ENCODE measurements at regions not wholly inside any gene's neighbourhood (a gene's known extent, or its start where the extent isn't known, plus 50 kb on each side); places are given as distances from the start of the nearest gene placed in this dataset.

DNA sequence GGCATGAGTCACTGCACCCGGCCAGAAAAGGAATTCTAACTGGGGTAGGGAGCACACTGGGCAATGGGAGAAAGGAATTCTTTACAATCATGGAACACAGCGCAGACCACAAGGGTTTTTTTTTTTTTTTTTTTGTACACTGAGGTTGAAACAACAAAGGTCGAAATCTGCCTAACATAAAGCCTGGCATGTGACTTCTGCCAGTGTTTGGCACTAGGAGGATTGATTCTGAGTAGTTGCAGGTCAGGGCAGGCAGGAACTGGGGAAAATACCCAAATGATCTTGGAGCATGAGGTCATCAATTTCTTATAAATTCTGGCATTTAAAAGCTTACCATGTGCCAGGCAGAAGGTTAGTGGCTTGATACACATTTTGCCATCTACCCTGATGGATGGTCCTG lies 202.0 kb upstream of the SNX19 start:
- Mint-ChIP-seq H3K27ac (no peak overlapping the region), H3K27me3 (no peaks in the 10 kb centered on the region), H3K4me3 (no peak overlapping the region), H3K9me3 (no peaks in the 10 kb centered on the region), H3K4me1 (ENCODE audit: low read depth) (no peaks in the 10 kb centered on the region), H3K36me3 (ENCODE audit: low read depth) (no peaks in the 10 kb centered on the region)
- intact Hi-C loops (cut with micrococcal nuclease): no loop called here

DNA sequence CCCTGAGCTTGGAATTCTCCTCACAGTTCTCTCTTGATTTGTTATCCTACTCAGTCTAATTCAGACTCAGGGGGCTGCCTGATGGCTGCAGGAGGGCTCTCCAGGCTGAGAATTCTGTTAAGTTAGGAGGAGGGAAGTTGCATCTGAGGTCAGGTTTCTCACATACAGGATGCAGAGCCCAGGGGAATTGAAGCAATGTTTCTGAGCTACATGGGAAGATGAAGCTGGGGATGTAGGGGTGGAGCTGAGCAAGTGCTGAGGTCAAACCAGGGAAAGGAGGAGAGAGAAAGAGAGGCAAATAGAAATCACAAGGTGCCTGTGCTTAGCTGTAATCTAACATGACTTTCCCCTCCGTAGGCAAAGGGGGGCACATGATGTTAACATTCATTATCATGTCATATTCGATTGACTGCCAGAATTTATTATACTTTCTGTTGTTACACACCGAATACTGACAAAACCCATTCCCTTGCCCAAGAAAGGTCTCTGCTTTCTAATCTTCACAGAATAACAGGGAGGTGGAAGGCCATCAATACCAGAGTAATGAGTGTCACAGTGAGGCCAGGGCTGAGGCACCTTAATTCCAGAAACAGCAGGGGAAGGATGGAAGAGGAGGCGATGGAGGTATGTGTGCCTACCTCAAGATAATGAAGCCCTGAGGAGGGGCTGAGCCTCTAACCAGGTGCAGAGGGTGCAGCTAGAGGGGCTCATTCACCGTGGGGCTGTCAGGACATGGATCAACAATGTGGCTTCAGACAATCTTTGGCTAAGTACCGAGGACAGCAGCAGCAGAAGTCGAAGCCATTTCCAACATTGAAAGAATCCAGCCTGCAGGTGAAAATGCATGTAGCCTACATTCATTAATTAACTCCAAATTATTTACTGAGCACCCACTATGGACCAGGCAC lies 205.4 kb upstream of the SNX19 start:
- Mint-ChIP-seq H3K9me3 (peaks cover 11% of the 10 kb centered on the region), H3K4me3 (no peak overlapping the region), H3K27me3 (no peaks in the 10 kb centered on the region), H3K27ac (no peak overlapping the region), H3K36me3 (ENCODE audit: low read depth) (no peaks in the 10 kb centered on the region), H3K4me1 (ENCODE audit: low read depth) (no peaks in the 10 kb centered on the region)
- intact Hi-C loops (cut with micrococcal nuclease): no loop called here

DNA sequence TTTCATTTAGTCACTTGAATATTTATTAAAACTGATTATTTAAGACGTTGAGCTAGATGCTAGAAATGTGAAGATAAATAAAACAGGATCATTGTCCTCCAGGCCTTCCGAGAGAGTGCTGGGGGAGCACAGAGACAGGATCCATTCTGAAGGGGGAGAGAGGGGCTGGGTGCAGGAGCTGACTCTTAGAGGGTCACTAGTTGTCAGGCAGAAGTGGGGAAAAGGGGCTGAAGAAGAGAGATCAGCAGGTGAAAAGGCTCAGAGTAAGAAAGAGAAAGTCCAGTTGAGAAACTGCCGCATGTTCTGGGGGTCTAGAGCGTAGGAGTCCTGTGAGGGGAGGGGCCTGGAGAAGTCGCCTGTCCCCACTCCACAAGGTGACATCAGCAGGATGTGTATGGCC lies 206.2 kb upstream of the SNX19 start:
- Mint-ChIP-seq H3K4me1 (ENCODE audit: low read depth) (no peaks in the 10 kb centered on the region), H3K4me3 (no peak overlapping the region), H3K36me3 (ENCODE audit: low read depth) (no peaks in the 10 kb centered on the region), H3K9me3 (peaks cover 19% of the 10 kb centered on the region), H3K27me3 (no peaks in the 10 kb centered on the region), H3K27ac (no peak overlapping the region)
- intact Hi-C loops (cut with micrococcal nuclease): no loop called here

DNA sequence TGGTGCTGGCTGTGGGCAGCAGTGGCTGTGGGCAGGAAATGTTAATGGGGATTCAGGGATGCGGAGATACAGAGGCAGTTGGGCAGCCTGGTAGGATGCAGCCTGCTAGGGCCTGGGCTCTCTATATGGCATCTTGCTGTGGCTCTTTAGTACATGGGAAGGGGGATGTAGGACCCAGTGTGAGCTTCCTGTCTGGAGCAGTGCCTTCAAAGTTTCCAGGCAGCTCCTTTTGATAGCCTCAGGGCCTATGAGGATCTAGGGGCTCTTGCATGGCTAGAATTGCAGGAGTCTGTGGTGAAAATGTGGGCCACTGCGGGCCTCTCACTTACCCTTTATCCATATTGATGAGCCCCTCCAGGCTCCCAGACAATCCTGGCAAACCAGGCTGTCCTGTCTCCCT lies 213.2 kb upstream of the SNX19 start:
- Mint-ChIP-seq H3K4me1 (ENCODE audit: low read depth) (no peaks in the 10 kb centered on the region), H3K36me3 (ENCODE audit: low read depth) (no peaks in the 10 kb centered on the region), H3K27me3 (no peaks in the 10 kb centered on the region), H3K9me3 (peaks cover 74% of the 10 kb centered on the region), H3K4me3 (no peak overlapping the region), H3K27ac (no peak overlapping the region)
- intact Hi-C loops (cut with micrococcal nuclease): no loop called here

DNA sequence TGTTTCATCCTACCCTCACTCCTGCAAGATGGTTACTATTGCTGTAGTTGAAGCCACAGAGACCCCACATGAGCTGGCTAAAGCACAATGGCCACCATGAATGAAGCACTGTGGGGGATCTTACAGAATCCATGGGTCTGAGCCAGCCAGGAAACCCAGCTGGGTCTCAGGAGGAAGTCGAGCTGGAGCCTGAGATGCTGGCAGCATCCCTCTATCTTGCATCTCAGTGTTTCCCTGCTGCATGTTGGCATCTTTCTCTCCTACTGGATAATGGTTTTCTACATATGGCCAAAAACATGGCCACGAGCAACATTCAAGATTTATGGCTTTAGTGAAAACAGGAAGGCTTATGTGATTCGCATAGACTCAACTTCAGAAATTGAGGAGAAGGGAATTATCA lies 219.3 kb upstream of the SNX19 start:
- no peaks in the 10 kb centered on the region for H3K27me3 Mint-ChIP-seq
- H3K4me3 Mint-ChIP-seq: no peak overlapping the region
- no peak overlapping the region for H3K27ac Mint-ChIP-seq
- no peaks in the 10 kb centered on the region for H3K4me1 Mint-ChIP-seq (ENCODE audit: low read depth)
- intact Hi-C loops (cut with micrococcal nuclease): no loop called here
- peaks cover 28% of the 10 kb centered on the region for H3K9me3 Mint-ChIP-seq
- H3K36me3 Mint-ChIP-seq (ENCODE audit: low read depth): no peaks in the 10 kb centered on the region

DNA sequence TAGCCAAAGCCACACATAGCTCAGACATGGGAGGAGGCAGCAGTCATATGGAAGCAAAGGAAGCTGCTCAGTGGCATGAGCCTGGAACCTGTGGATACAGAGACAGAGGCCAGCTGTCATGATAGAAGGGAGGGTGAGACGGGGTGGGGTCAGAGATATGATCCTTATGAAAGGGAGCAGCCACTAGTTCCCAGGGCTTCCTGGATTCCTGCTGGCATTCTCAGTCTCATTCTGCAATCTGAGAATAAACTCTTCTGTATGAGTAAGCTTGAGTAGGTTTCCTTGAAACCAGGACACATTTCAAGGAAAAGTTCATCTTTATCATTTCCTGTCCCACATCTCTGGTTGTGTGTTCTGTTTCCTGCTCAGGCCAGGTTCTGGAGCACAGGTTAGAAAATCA lies 220.2 kb upstream of the SNX19 start:
- no peak overlapping the region for H3K27ac Mint-ChIP-seq
- peaks cover 22% of the 10 kb centered on the region for H3K9me3 Mint-ChIP-seq
- no peaks in the 10 kb centered on the region for H3K27me3 Mint-ChIP-seq
- H3K4me3 Mint-ChIP-seq: no peak overlapping the region
- no peaks in the 10 kb centered on the region for H3K36me3 Mint-ChIP-seq (ENCODE audit: low read depth)
- intact Hi-C loops (cut with micrococcal nuclease): no loop called here
- H3K4me1 Mint-ChIP-seq (ENCODE audit: low read depth): no peaks in the 10 kb centered on the region

DNA sequence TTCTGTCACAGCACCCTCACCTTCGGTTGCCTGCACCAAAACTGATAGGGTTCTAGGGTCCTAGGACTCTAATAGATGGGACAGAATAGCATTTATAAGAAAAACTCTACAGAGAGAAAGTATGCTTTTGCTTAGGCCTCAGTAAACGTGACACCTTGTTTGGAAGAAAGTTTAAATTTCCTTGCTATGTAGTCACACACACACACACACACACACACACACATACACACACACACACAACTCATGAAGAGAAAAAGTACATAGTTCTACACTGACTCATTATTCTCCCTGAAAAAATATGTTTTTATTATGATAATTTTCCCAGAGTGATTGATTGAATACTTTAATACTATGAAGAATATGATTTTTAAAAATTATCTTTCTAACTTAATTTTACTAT lies 220.8 kb upstream of the SNX19 start:
- no peak overlapping the region for H3K27ac Mint-ChIP-seq
- no peaks in the 10 kb centered on the region for H3K27me3 Mint-ChIP-seq

DNA sequence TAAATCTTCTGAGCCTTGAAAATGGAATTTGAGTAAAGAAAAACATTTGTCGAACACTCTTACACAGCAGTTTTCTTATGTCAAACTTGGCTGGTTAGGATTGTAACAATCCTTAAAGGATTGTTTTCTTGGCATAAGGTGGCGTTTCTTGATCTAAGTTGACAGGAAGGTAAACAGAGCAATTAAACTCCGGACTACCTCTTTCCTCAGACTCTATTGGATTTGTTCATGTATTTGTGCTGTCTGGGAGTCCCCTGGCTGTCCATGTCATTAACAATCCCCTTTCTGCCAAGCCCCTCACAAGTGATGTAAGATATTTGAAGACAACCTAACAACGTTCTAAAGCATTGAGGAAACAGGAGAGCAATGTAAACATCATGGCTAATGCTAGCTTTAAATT lies 222.5 kb upstream of the SNX19 start:
- Mint-ChIP-seq H3K4me3 (no peak overlapping the region), H3K4me1 (ENCODE audit: low read depth) (no peaks in the 10 kb centered on the region), H3K27ac (no peak overlapping the region), H3K9me3 (no peaks in the 10 kb centered on the region), H3K36me3 (ENCODE audit: low read depth) (no peaks in the 10 kb centered on the region), H3K27me3 (no peaks in the 10 kb centered on the region)
- intact Hi-C loops (cut with micrococcal nuclease): no loop called here

More for the DNA sequence above, 220.8 kb upstream of the SNX19 start:
- Mint-ChIP-seq H3K4me1 (ENCODE audit: low read depth) (no peaks in the 10 kb centered on the region), H3K36me3 (ENCODE audit: low read depth) (no peaks in the 10 kb centered on the region), H3K9me3 (peaks cover 16% of the 10 kb centered on the region), H3K4me3 (no peak overlapping the region)
- intact Hi-C loops (cut with micrococcal nuclease): no loop called here

DNA sequence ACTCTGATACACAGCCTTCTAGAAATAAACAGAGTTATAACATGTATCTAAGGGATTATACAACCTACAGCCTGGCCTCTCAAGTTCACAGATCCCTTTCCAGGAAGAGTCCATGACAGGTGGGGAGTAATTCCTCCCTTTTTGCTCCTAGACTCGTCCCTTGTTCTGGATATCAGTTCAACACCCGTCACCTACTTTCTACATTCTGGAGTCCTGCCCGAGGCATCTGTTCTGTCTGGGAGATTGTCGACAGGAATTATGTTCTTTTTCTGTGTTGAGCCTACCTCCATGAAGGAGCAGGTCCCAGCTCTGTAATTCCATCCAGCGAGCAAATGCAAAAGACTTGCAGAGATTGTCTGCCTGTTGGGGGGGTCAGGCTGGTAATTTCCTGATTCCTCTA lies 224.6 kb upstream of the NTM start:
- H3K27me3 Mint-ChIP-seq: no peaks in the 10 kb centered on the region
- H3K36me3 Mint-ChIP-seq (ENCODE audit: low read depth): no peaks in the 10 kb centered on the region
- H3K4me1 Mint-ChIP-seq (ENCODE audit: low read depth): no peaks in the 10 kb centered on the region
- H3K27ac Mint-ChIP-seq: no peak overlapping the region
- intact Hi-C loops (cut with micrococcal nuclease): no loop called here
- H3K4me3 Mint-ChIP-seq: no peak overlapping the region
- H3K9me3 Mint-ChIP-seq: peaks cover 8% of the 10 kb centered on the region

DNA sequence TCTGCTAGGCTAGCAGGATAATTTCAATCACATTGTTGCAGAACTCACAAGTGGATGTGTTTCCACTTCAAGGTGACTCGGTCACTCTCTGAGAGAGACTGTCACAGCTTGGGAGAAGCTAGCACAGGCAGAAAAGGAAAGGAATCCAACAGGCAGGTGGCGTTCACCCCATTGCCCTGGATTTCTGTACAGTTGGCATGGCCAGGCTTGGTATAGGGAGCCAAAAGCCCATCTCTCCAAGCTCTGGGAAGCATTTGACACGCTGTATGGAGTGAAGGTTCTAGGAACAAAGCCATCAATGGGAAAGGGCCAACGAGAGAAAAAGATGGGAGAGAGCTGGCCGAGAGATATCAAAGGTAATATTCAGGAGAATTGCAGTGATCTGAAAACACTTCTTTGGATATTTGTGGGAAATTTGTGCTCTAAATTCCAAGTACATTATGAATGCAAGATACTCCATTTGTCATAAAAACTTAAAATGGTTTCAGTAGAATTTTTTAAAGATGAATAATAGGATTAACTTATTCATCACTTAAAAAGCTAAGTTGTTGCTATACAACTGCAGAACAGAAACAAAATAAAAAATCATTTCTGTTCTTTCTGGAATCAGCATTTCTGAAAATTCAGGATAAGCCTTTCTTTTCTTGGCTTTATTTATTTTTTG lies 223.5 kb upstream of the NTM start:
- Mint-ChIP-seq H3K27ac (no peak overlapping the region), H3K36me3 (ENCODE audit: low read depth) (no peaks in the 10 kb centered on the region), H3K4me1 (ENCODE audit: low read depth) (no peaks in the 10 kb centered on the region), H3K9me3 (peaks cover 8% of the 10 kb centered on the region), H3K4me3 (no peak overlapping the region), H3K27me3 (no peaks in the 10 kb centered on the region)
- intact Hi-C loops (cut with micrococcal nuclease): no loop called here

DNA sequence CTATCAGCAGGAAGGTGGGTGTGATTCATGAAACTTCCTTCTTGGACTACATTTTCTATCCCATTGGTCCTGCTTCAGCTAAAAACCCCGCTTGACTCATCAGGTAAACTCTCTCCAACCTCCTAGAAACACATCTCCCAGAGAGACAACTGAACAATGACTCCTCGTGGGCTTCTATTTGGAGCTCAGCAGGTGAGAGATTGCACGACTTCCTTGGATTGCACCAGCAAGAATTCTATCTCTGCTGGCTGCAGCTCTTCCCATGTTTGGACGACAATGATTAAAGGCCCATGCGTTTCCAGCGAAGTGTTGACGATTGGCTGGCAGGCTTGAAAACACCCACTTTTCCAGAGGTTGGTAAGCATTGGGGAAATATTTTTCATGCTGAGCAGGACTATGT lies 216.1 kb upstream of the NTM start:
- Mint-ChIP-seq H3K27ac (no peak overlapping the region), H3K27me3 (no peaks in the 10 kb centered on the region), H3K9me3 (no peaks in the 10 kb centered on the region), H3K4me1 (ENCODE audit: low read depth) (no peaks in the 10 kb centered on the region), H3K36me3 (ENCODE audit: low read depth) (no peaks in the 10 kb centered on the region), H3K4me3 (no peak overlapping the region)
- intact Hi-C loops (cut with micrococcal nuclease): no loop called here

DNA sequence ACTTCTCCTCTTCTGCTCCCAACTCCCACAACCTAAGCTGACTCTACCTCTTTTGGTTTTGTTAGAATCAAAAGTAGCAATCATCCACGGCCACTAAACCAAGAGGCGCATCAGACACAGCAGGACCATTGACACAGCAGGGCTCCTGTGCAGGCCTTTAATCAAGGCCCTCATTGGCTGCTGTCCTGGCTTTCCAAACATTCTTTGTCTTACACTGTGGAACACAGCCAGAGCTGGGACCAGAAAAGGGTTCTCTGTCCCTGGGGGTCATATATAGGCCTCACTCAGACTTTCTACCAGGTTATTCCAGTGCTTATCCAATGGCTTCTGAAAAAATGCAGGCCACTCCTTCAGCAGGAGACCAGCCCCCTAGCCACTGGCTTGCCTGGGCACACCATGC lies 212.7 kb upstream of the NTM start:
- Mint-ChIP-seq H3K36me3 (ENCODE audit: low read depth) (no peaks in the 10 kb centered on the region), H3K27me3 (no peaks in the 10 kb centered on the region), H3K27ac (no peak overlapping the region), H3K4me3 (no peak overlapping the region), H3K9me3 (no peaks in the 10 kb centered on the region), H3K4me1 (ENCODE audit: low read depth) (no peaks in the 10 kb centered on the region)
- intact Hi-C loops (cut with micrococcal nuclease): no loop called here

DNA sequence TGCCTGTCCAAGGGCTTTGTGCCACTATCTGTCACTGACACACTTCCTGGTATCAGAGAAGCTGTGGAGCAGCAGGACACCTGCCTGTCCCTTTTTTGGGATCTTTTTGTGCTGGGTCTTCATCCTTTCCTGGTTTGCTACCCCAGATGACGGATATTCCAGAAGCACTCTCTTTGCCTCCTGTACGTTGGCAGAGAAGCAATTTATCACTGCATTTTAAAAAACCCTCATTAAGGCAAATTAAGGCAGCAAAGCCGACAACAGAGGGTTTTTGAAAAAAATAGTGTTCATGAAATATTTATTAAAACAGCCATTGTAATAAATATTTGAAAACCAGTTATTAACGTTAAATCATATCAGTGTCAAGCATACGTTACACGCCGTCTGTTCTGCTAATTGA lies 209.6 kb upstream of the NTM start:
- intact Hi-C loops (cut with micrococcal nuclease): no loop called here
- no peaks in the 10 kb centered on the region for H3K36me3 Mint-ChIP-seq (ENCODE audit: low read depth)

DNA sequence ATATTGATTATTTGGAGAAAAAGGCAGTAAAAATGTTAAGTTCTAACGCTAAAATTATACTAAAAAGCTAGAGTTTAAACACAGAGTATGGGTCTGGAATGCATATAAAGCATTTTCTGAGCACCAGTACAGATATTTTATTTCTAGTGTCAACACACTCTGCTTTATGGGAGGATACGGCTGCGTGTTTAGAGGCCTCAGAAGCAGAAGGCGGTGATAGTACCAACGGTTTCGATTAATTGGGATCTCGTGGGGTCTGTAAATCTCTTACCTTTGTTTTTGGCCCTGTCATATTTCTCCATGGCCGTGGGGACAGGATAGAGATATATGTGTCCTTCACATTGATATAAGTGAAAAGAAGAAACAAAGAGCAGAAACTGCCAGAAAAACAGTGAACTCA lies 206.8 kb upstream of the NTM start:
- intact Hi-C loops (cut with micrococcal nuclease): no loop called here
- no peaks in the 10 kb centered on the region for H3K36me3 Mint-ChIP-seq (ENCODE audit: low read depth)
- H3K4me1 Mint-ChIP-seq (ENCODE audit: low read depth): no peaks in the 10 kb centered on the region
- no peak overlapping the region for H3K27ac Mint-ChIP-seq
- no peaks in the 10 kb centered on the region for H3K9me3 Mint-ChIP-seq
- no peaks in the 10 kb centered on the region for H3K27me3 Mint-ChIP-seq
- no peak overlapping the region for H3K4me3 Mint-ChIP-seq

More for the DNA sequence above, 209.6 kb upstream of the NTM start:
- Mint-ChIP-seq H3K4me1 (ENCODE audit: low read depth) (no peaks in the 10 kb centered on the region), H3K27ac (no peak overlapping the region), H3K27me3 (no peaks in the 10 kb centered on the region), H3K9me3 (no peaks in the 10 kb centered on the region), H3K4me3 (no peak overlapping the region)

DNA sequence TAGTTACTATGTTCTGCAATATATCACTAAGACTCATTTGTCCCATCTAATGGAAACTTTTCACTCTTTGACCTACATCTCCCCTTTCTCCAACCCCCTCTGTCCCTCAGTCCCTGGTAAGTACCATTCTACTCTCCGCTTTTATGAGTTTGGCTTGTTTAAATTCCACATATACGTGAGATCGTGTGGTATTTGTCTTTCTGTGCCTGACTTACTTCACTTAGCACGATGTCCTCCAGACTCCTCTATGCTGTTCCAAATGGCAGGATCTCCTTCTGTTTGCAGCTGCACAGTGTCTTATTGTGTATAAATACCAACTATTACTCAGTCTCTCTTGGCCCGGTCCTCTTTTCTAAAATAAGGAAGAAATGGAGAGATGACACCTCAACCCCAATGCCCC lies 205.4 kb upstream of the NTM start:
- H3K27me3 Mint-ChIP-seq: no peaks in the 10 kb centered on the region
- H3K27ac Mint-ChIP-seq: no peak overlapping the region
- no peaks in the 10 kb centered on the region for H3K4me1 Mint-ChIP-seq (ENCODE audit: low read depth)
- H3K4me3 Mint-ChIP-seq: no peak overlapping the region
- H3K36me3 Mint-ChIP-seq (ENCODE audit: low read depth): no peaks in the 10 kb centered on the region
- intact Hi-C loops (cut with micrococcal nuclease): no loop called here
- H3K9me3 Mint-ChIP-seq: no peaks in the 10 kb centered on the region

Data from dendritic cell treated with granulocyte-macrophage colony-stimulating factor and Interleukin-4, amounts not matched to agents 40 ng/mL and 50 ng/mL, for 4 days (primary cell).